ENCODE measurements at regions not wholly inside any gene's neighbourhood (a gene's known extent, or its start where the extent isn't known, plus 50 kb on each side); places are given as distances from the start of the nearest gene placed in this dataset.

DNA sequence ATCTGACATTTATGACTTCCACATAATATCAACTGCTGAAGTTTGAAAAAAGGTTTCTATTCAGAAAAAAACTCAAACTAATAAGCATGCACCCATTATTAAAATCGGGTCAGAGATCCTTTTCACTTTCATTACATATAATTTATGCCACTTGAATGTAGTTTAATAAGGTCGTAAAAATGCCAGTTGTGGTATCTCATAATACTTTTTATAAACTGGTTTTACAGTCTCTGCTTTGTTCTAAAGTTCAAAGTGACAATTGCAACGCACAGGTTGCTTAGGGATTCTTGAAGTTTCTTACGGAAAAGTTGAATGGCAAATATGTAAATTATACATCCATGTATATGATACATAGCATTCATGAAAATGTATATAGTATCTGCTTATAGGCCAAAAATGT, 229.4 kb upstream of the CEP162 start:
- DNase-seq (ENCODE audit: extremely low spot score): no peak
- 49% methylated on average over 4 of the region's 4 CpGs for WGBS
- H3K36me3 ChIP-seq (ENCODE audit: insufficient read depth): no peaks in the 10 kb centered on the region
- no peak overlapping the region for H3K4me3 ChIP-seq (ENCODE audit: low read depth, low read length)
- no peaks in the 10 kb centered on the region for H3K4me1 ChIP-seq (ENCODE audit: insufficient read depth)
- no peak overlapping the region for H3K27ac ChIP-seq (ENCODE audit: low read depth)

DNA sequence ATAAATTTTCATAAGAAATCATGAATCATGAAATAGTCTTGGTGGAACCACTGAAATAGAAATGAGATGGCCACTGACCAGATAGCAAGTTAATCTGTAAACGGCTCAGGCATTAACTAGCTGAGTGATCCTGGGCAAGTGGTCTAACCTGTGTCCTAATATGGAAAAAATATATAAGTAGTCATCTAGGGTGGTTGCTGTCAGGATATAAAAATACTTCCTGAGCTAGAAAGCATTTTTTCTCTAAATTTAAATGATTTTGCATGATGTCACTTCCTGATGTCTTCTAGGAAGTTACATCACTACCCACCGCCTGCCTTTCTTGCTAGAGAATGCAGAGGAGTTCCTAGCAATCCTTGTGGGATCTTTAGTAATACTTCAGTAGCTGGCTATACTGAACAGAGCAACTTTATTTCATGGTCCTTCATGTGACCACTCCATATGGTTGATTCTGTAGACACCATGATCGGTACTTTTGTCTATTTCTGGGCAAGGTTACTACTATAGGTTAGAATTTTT, 228.1 kb upstream of the CEP162 start:
- Histone ChIP-seq H3K4me1 (ENCODE audit: insufficient read depth) (no peaks in the 10 kb centered on the region), H3K27ac (ENCODE audit: low read depth) (no peak overlapping the region), H3K36me3 (ENCODE audit: insufficient read depth) (no peaks in the 10 kb centered on the region), H3K4me3 (ENCODE audit: low read depth, low read length) (no peak overlapping the region)
- WGBS: 60% methylated on average over 3 of the region's 3 CpGs
- DNase-seq (ENCODE audit: extremely low spot score): no peak

DNA sequence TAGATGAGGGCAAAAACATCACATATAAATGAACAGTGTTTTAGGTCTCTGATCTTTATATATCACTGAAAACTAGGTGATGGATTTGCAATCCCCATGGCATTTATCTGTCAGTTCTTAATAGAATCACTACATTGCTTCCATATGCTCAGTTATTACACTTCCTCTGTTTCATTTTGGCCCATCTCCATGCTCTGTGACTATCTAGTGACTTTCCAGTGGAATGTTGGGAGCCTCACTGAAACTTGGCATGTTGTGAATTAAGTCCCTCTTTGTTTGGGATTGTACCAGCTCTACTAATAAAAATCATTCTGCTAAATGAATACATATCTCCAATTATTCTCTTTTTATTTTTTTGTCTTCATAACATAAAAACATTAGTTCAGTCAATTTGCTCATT, 226.1 kb upstream of the CEP162 start:
- H3K4me3 ChIP-seq (ENCODE audit: low read depth, low read length): no peak overlapping the region
- H3K4me1 ChIP-seq (ENCODE audit: insufficient read depth): no peaks in the 10 kb centered on the region
- no peaks in the 10 kb centered on the region for H3K36me3 ChIP-seq (ENCODE audit: insufficient read depth)
- no peak for DNase-seq (ENCODE audit: extremely low spot score)
- H3K27ac ChIP-seq (ENCODE audit: low read depth): no peak overlapping the region

DNA sequence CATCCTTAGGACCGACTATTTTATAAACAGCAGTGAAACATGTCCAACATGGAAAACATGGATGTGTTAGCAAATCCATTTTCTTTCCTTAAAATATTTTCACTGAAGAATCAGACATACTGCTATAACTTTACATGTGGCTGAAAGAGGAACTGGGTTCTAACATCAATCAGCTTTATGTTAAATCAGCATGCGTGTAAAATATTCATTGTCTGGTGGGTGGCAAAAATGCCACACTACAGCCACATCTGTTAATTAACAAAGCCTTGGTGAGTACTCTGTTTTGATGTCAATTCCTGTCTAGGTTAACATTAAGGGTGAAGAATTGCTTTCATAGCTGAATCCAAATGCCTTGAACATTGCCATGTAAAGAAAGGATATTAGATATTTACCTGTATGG, 222.6 kb upstream of the CEP162 start:
- H3K36me3 ChIP-seq (ENCODE audit: insufficient read depth): no peaks in the 10 kb centered on the region
- no peak overlapping the region for H3K4me3 ChIP-seq (ENCODE audit: low read depth, low read length)
- WGBS: 79% methylated on average over 2 of the region's 2 CpGs
- no peaks in the 10 kb centered on the region for H3K4me1 ChIP-seq (ENCODE audit: insufficient read depth)
- no peak for DNase-seq (ENCODE audit: extremely low spot score)
- H3K27ac ChIP-seq (ENCODE audit: low read depth): no peak overlapping the region

DNA sequence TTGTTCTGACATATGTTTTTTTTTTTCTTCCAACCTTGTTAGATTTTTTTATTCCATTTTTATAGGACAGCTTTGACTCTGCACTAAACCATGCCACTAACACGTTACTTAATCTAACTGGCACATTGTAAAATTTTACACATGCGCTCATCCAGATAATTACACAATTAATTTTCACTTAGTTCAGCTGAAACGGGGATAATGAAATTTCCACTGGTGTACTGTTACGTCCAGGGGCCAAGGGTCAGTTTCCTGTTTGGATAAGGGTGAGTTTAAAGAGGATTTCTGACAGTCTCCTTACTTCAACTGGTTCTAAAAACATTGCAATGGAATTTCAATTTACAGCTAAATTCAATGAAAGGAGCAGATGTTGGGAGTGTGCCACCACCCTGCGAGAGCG, 221.8 kb upstream of the CEP162 start:
- H3K27ac ChIP-seq (ENCODE audit: low read depth): no peak overlapping the region
- 62% methylated on average over 6 of the region's 6 CpGs for WGBS
- no peak for DNase-seq (ENCODE audit: extremely low spot score)
- no peak overlapping the region for H3K4me3 ChIP-seq (ENCODE audit: low read depth, low read length)
- H3K4me1 ChIP-seq (ENCODE audit: insufficient read depth): no peaks in the 10 kb centered on the region
- no peaks in the 10 kb centered on the region for H3K36me3 ChIP-seq (ENCODE audit: insufficient read depth)

DNA sequence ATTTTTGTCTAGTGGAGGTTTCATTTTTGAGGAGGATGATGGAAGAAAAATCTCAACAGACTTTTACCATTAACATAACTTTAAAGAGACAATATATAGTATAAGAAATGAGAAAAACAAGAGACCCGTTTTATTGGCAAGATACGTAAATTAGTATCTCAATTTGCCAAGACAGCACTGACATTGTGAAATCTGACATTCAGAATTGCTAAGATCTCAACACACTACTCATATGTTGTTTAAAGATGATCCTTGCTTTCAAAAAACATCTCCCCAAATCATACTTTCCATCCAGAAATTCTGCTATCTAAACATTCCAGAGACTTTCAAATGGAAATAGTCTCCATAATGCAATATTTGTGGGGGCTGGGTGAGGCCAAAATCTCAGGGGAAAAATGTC, 220.9 kb upstream of the CEP162 start:
- WGBS: 63% methylated on average over 2 of the region's 2 CpGs
- DNase-seq (ENCODE audit: extremely low spot score): no peak
- H3K4me1 ChIP-seq (ENCODE audit: insufficient read depth): no peaks in the 10 kb centered on the region

DNA sequence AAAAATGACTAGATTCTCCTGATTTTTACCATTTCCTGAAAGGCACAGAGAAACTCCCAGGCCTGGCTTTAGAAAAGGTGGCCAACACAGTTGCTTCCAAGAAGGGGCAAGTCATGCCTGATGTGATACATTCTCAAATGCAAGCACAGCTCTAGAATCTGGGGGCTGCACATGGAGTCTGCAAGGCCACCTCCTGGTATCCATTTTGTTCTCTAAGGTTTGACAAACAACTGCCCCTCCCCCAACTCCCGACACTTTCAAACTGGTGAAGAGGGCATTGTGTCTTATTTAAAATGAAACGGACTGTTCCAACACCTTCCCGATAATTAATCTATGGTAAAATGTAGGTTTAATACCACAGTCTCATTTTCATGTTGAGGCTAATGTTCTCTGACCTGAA, 220.2 kb upstream of the CEP162 start:
- H3K4me1 ChIP-seq (ENCODE audit: insufficient read depth): no peaks in the 10 kb centered on the region
- no peaks in the 10 kb centered on the region for H3K36me3 ChIP-seq (ENCODE audit: insufficient read depth)
- no peak overlapping the region for H3K4me3 ChIP-seq (ENCODE audit: low read depth, low read length)
- WGBS: 80% methylated on average over 3 of the region's 3 CpGs
- DNase-seq (ENCODE audit: extremely low spot score): no peak
- no peak overlapping the region for H3K27ac ChIP-seq (ENCODE audit: low read depth)

More for the DNA sequence above, 220.9 kb upstream of the CEP162 start:
- Histone ChIP-seq H3K4me3 (ENCODE audit: low read depth, low read length) (no peak overlapping the region), H3K27ac (ENCODE audit: low read depth) (no peak overlapping the region), H3K36me3 (ENCODE audit: insufficient read depth) (no peaks in the 10 kb centered on the region)

DNA sequence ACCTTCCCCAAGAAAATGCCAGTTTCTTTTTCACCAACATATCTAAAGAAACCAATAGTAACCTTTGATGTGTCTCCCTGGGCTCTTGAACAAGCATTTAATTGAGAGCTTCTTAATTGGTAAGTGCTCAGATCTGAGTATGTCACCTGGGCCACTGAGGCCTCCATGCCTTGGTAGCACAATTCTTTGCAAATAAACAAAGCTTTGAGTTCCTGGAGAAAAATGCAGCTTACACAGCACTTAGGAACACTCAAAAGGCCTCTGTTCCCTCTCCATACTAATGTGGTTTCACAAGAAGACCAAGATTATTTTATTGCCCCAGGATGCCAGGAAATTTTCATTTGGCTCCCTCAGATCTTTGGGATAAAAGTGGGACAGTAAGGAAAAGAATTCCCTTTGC, 217.6 kb upstream of the CEP162 start:
- H3K4me1 ChIP-seq (ENCODE audit: insufficient read depth): no peaks in the 10 kb centered on the region

DNA sequence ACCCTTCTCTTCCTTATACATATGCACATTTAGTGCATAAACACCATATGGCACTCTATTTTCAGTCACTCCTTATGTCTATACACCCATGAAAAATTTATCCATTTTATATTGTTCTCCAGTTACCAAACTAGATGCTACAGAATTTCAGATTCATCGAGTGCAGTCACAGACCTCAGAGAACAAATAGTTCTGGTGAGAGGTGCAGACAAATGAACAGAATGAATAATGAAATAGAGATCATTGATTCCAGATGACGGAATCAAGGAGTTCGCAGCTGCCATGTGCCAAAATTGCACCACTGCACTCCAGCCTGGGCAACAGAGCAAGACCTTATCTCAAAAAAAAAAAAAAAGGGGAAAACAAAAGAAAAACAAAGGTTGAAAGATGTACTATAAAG, 214.8 kb upstream of the CEP162 start:
- H3K36me3 ChIP-seq (ENCODE audit: insufficient read depth): no peaks in the 10 kb centered on the region
- no peak overlapping the region for H3K4me3 ChIP-seq (ENCODE audit: low read depth, low read length)
- no peaks in the 10 kb centered on the region for H3K4me1 ChIP-seq (ENCODE audit: insufficient read depth)
- H3K27ac ChIP-seq (ENCODE audit: low read depth): no peak overlapping the region
- 91% methylated on average over 3 of the region's 3 CpGs for WGBS
- DNase-seq (ENCODE audit: extremely low spot score): no peak

More for the DNA sequence above, 217.6 kb upstream of the CEP162 start:
- Histone ChIP-seq H3K4me3 (ENCODE audit: low read depth, low read length) (no peak overlapping the region), H3K27ac (ENCODE audit: low read depth) (no peak overlapping the region), H3K36me3 (ENCODE audit: insufficient read depth) (no peaks in the 10 kb centered on the region)
- DNase-seq (ENCODE audit: extremely low spot score): no peak

DNA sequence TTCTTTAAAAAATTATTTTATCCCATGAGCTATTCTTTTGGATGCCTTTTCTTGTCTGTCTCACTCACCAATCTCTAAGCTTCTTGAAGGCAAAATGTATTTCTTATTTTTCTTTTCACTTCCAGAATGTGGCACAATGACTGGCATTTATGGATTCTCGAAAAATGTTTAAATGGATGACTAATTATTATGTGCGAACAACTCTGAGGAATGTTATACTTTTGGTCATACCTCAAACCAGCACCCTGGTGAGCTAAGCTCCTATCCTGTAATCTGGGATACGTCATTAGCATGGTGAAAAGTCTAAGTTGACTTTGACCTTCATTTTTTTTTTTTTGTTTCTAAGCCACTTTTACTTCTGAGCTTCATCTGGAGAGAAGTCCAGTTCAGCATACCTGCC, 214.0 kb upstream of the CEP162 start:
- 91% methylated on average over 3 of the region's 3 CpGs for WGBS
- H3K27ac ChIP-seq (ENCODE audit: low read depth): no peak overlapping the region
- DNase-seq (ENCODE audit: extremely low spot score): no peak
- H3K4me3 ChIP-seq (ENCODE audit: low read depth, low read length): no peak overlapping the region
- H3K4me1 ChIP-seq (ENCODE audit: insufficient read depth): no peaks in the 10 kb centered on the region
- H3K36me3 ChIP-seq (ENCODE audit: insufficient read depth): no peaks in the 10 kb centered on the region

DNA sequence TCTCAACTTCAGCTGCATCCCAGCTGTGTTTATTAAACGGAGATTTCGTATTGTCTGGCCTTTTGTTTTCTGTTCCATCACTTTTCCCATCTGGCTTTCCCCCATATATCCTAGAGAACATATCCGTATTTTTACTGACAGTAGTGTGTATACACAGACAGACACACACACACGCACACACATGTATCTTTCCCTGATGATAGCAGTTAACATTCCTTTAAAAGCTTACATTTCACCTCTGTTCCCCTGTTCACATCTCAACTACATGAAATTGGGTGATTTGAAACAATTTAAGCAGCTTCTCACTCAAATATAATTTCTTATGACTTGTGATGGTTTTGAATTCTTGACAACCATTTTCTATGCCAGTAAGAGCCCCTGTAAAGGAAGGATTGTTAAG, 207.1 kb upstream of the CEP162 start:
- WGBS: 79% methylated on average over 4 of the region's 4 CpGs

DNA sequence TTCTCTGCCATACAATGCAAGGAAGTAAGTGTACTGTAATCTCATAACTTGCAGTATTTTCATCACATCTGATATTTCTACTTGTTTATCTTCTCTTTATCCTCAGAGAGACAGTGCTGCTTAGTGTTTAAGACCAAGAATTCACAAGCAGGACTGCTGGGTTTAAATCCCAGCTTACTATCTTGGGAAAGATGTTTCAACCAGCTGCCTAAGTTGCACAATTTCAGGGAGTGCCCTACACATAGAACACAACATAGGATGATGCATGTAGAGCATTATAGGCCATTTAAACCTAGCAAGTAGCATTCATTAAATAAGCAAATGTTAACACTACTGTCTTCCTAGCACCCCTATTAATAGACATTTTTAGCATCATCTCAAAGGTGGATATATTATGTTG, 205.2 kb upstream of the CEP162 start:
- DNase-seq (ENCODE audit: extremely low spot score): no peak
- H3K4me1 ChIP-seq (ENCODE audit: insufficient read depth): no peaks in the 10 kb centered on the region
- H3K27ac ChIP-seq (ENCODE audit: low read depth): no peak overlapping the region
- H3K4me3 ChIP-seq (ENCODE audit: low read depth, low read length): no peak overlapping the region
- no peaks in the 10 kb centered on the region for H3K36me3 ChIP-seq (ENCODE audit: insufficient read depth)

More for the DNA sequence above, 207.1 kb upstream of the CEP162 start:
- Histone ChIP-seq H3K27ac (ENCODE audit: low read depth) (no peak overlapping the region), H3K4me3 (ENCODE audit: low read depth, low read length) (no peak overlapping the region), H3K36me3 (ENCODE audit: insufficient read depth) (no peaks in the 10 kb centered on the region), H3K4me1 (ENCODE audit: insufficient read depth) (no peaks in the 10 kb centered on the region)
- DNase-seq (ENCODE audit: extremely low spot score): no peak

DNA sequence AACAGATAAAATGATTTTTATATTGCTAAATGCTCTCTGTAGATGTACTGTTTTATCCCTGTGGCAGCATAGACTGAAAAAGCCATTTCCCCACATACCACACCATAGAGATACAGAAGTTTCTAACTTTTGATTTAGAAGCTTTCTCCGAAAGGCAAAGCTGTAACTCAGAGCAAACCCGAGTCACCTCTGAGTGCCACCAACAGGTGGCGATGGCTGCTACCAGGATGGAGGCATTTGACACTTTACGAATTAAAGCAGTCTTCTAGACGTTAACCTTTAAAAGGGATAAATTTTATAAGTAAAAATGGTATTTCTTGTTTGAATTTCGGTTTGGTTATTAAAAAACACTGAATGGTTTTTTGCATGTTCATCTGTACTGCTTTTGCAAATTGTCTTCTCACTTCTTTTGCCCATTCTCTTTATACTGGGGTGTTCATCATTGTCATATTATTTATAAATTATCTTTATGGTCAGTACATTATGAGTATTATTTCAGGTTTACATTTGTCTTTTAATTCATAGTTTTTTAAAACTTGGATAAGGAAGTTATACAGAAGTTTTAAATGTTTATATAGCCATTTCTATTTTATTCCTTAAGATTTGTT, 201.0 kb upstream of the CEP162 start:
- H3K4me1 ChIP-seq (ENCODE audit: insufficient read depth): no peaks in the 10 kb centered on the region
- H3K4me3 ChIP-seq (ENCODE audit: low read depth, low read length): no peak overlapping the region
- no peak for DNase-seq (ENCODE audit: extremely low spot score)
- 15% methylated on average over 6 of the region's 6 CpGs for WGBS
- H3K36me3 ChIP-seq (ENCODE audit: insufficient read depth): no peaks in the 10 kb centered on the region
- no peak overlapping the region for H3K27ac ChIP-seq (ENCODE audit: low read depth)

DNA sequence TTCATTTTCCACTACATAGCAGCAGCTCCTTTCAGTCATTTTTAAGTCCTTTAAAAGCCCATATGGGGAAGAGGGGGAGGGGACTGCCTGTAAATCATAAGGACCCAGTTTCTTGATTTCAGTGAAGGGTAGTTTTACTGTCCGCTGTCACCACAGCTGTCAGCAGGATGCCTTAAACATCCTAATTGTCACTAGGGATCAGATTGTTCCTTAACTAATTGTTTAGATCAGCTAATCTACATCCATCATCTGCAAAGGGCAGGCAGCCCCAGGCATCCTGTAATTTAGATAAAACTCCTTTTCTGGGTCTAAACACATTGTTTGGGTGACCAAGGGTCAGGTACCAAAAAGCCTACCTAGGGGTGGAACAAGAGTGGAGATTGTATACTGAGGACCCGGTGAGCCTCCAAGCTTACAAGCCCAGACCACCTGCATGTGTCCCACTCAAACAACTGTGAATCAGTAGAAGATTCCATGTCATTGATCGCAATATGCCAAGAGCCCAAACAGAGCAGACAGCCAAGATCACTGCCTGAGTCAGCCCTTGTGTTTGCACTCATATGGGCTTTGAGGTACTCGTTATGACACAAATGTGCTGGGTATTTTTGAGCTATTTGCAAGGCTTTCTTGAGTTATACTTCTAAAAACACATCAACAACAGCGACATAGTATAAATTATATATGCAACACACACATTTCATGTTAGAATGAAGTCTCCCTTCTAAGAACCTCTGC, 198.7 kb upstream of the CEP162 start:
- no peak for DNase-seq (ENCODE audit: extremely low spot score)
- no peak overlapping the region for H3K27ac ChIP-seq (ENCODE audit: low read depth)
- H3K4me3 ChIP-seq (ENCODE audit: low read depth, low read length): no peak overlapping the region
- H3K4me1 ChIP-seq (ENCODE audit: insufficient read depth): no peaks in the 10 kb centered on the region
- H3K36me3 ChIP-seq (ENCODE audit: insufficient read depth): no peaks in the 10 kb centered on the region
- 76% methylated on average over 5 of the region's 5 CpGs for WGBS
